Endothelial cell of umbilical vein (primary cell): ENCODE measurements at regions not wholly inside any gene's neighbourhood (a gene's known extent, or its start where the extent isn't known, plus 50 kb on each side); places are given as distances from the start of the nearest gene placed in this dataset.

Experiments
- BruUV-seq: library from RNA; stranded (reverse); fragments of 400-500 nt; replicated peaks from 2 replicates; lab custom pipeline; 2021; lab: Mats Ljungman, UMichigan
- CTCF ChIA-PET: fragments of 300-600, 350-600 bp; sonication (Branson Sonifier 250); formaldehyde crosslinking; loops from one replicate; lab custom pipeline; 2021; ENCODE audit warnings: antibody characterized with exemption, inconsistent platforms; lab: Charles Lee
- POLR2A ChIA-PET: fragments of 300-600, 350-600 bp; sonication (Branson Sonifier 250); formaldehyde crosslinking; loops from one replicate; lab custom pipeline; 2021; ENCODE audit warnings: antibody characterized with exemption, inconsistent platforms; lab: Charles Lee
- DNase-seq: peaks from one replicate; pipeline ENCODE4 v3.0.0-alpha.2; 2011; ENCODE audit warnings: low read depth, low spot score
- FAIRE-seq: peaks from 2 replicates; lab custom pipeline; 2011; peaks lifted over from hg19 to GRCh38; lab: Jason Lieb, UNC
- H2AFZ ChIP-seq: 2 replicates; pipeline ENCODE4 v1.6.0; 2012; ENCODE audit warnings: low read depth, low read length, control low read depth, inconsistent platforms
- H3K27ac ChIP-seq: 2 replicates; pipeline ENCODE4 v1.5.1; 2011; ENCODE audit warnings: low read depth, mild to moderate bottlenecking, control low read depth, low read length, moderate library complexity; ENCODE audit not compliant: insufficient read depth
- H3K27me3 ChIP-seq, 2 experiments: 2 replicates each; pipeline versions ENCODE4 v1.6.0 to v1.6.1; 2011; ENCODE audit warnings: low read length in 2 of 2, mixed read lengths in 1 of 2; ENCODE audit not compliant: control insufficient read depth in 2 of 2, insufficient read depth in 2 of 2
- H3K36me3 ChIP-seq, 2 experiments: 2 replicates in 1 of 2; 3 replicates in 1 of 2; pipeline ENCODE4 v1.5.1; 2011; ENCODE audit warnings: low read length in 2 of 2, mild to moderate bottlenecking in 1 of 2, moderate library complexity in 1 of 2; ENCODE audit not compliant: control insufficient read depth in 2 of 2, insufficient read depth in 2 of 2; ENCODE audit errors: extremely low read depth in 1 of 2
- H3K4me1 ChIP-seq: 3 replicates; pipeline ENCODE4 v1.5.1; 2011; ENCODE audit warnings: mild to moderate bottlenecking, low read length; ENCODE audit not compliant: control insufficient read depth, insufficient read depth; ENCODE audit errors: extremely low read depth
- H3K4me2 ChIP-seq: 2 replicates; pipeline ENCODE4 v1.6.1; 2011; ENCODE audit warnings: low read length, control low read depth, mixed read lengths; ENCODE audit not compliant: insufficient read depth
- H3K4me3 ChIP-seq, 3 experiments: fragments of 200-600 bp in 1 of 3; sonication (generic), shearing (Covaris generic) in 1 of 3; replicated peaks in 1 of 3; 2 replicates each; pipeline ENCODE4 v1.5.1; 2011 to 2016; ENCODE audit warnings: control low read depth in 3 of 3, low read length in 3 of 3, mild to moderate bottlenecking in 2 of 3, inconsistent platforms in 1 of 3, low read depth in 1 of 3, moderate library complexity in 1 of 3; ENCODE audit not compliant: insufficient read depth in 1 of 3
- H3K79me2 ChIP-seq: 2 replicates; pipeline ENCODE4 v1.6.0; 2012; ENCODE audit warnings: low read length, inconsistent platforms; ENCODE audit not compliant: control insufficient read depth, insufficient read depth
- H3K9ac ChIP-seq: replicated peaks from 2 replicates; pipeline ENCODE3; 2011; ENCODE audit warnings: low read length, control low read depth; ENCODE audit not compliant: insufficient read depth; ENCODE audit errors: extremely low read depth
- H3K9me1 ChIP-seq: replicated peaks from 3 replicates; pipeline ENCODE4 v1.6.0; 2011; ENCODE audit warnings: mild to moderate bottlenecking, low read length; ENCODE audit not compliant: control insufficient read depth, insufficient read depth; ENCODE audit errors: extremely low read depth
- H3K9me3 ChIP-seq: replicated peaks from 2 replicates; pipeline ENCODE4 v1.5.1; 2012; ENCODE audit warnings: low read length, inconsistent platforms; ENCODE audit not compliant: control insufficient read depth, insufficient read depth
- H4K20me1 ChIP-seq: replicated peaks from 2 replicates; pipeline ENCODE3; 2011; ENCODE audit warnings: mild to moderate bottlenecking, low read length; ENCODE audit not compliant: control insufficient read depth, insufficient read depth; ENCODE audit errors: extremely low read depth
- EZH2 ChIP-seq: IDR thresholded peaks from 2 replicates; pipeline ENCODE4 v1.6.1; 2012; ENCODE audit warnings: borderline replicate concordance, low read depth, mild to moderate bottlenecking, moderate library complexity, low read length, inconsistent platforms; ENCODE audit not compliant: severe bottlenecking
- FOS ChIP-seq: IDR thresholded peaks from 2 replicates; pipeline ENCODE4 v1.6.1; 2011; ENCODE audit warnings: mild to moderate bottlenecking, low read length, moderate library complexity, borderline replicate concordance; ENCODE audit not compliant: insufficient read depth
- GATA2 ChIP-seq: IDR thresholded peaks from 2 replicates; pipeline ENCODE4 v1.7.0; 2011; ENCODE audit warnings: low read depth, mild to moderate bottlenecking, moderate library complexity, mixed read lengths, low read length; ENCODE audit not compliant: insufficient read length, insufficient read depth
- JUN ChIP-seq: IDR thresholded peaks from 2 replicates; pipeline ENCODE4 v1.6.1; 2011; ENCODE audit warnings: borderline replicate concordance, low read depth; ENCODE audit not compliant: insufficient read length, insufficient read depth
- MYC ChIP-seq: IDR thresholded peaks from one replicate; pipeline ENCODE4 v1.6.1; 2011; ENCODE audit warnings: mild to moderate bottlenecking, low read depth, low read length
- POLR2AphosphoS5 ChIP-seq: IDR thresholded peaks from 2 replicates; pipeline ENCODE4 v1.6.1; 2012; ENCODE audit warnings: low read depth, mild to moderate bottlenecking, control low read depth, low read length, moderate library complexity; ENCODE audit not compliant: insufficient read depth
- dilution Hi-C: fragments of 300-500 bp; cut with MboI; formaldehyde crosslinking; loops from one replicate; pipeline ENCODE4 v1.15.0; 2019; ENCODE audit warnings: low sequenced_read_pairs; ENCODE audit not compliant: extremely low pct_ligation_motif_present
- intact Hi-C: fragments of 100-400 bp; cut with micrococcal nuclease; formaldehyde crosslinking; loops from one replicate; pipeline ENCODE4 v1.10.0; 2022
- TF ChIP-seq, protein P1 (sequence below), 2 donors: IDR thresholded peaks; 1 replicate in 1 of 2; 2 replicates in 1 of 2; pipeline ENCODE4 v1.5.1; 2011; ENCODE audit warnings: low read length in 2 of 2, mild to moderate bottlenecking in 2 of 2, moderate library complexity in 2 of 2, control low read depth in 1 of 2, inconsistent platforms in 1 of 2, low read depth in 1 of 2; ENCODE audit not compliant: insufficient read depth in 1 of 2; ENCODE audit errors: extremely low read depth in 1 of 2

DNA sequence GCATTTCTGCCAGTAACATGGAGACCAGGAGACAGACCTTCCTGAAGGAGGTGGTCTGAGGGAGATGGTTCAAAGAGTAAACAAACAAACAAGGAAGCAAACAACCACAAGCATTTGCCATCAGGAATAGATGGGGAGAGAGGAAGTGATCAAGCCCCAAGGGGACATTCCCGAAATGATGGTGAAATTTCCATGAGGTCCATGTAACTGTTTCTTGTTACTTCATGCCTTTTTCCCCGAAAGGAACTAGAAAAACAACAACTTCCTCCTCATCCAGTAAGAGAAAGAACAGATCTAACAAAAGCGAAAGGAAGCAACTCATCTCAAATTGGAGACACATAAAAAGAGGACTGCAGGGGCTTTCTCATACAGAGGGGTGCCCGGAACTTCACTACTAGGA, 152.5 kb upstream of the ZNF32 start:
- CTCF ChIA-PET, result no interaction called here
- no peaks in the 10 kb centered on the region for H3K4me1 ChIP-seq
- BruUV-seq, result no TSS peak
- DNase-seq (no peak), FAIRE-seq (no peak)
- no peaks in the 10 kb centered on the region for H3K9me1 ChIP-seq
- no peak overlapping the region for H3K4me3 ChIP-seq
- no peak overlapping the region for H2AFZ ChIP-seq
- dilution Hi-C loops, result no loop called here
- no peak overlapping the region for H3K27ac ChIP-seq
- peaks cover 7 to 8% of the 10 kb centered on the region in 2 experiments for H3K27me3 ChIP-seq
- H3K4me2 ChIP-seq, result no peak overlapping the region
- no peak overlapping the region for H3K9ac ChIP-seq
- intact Hi-C loops, result no loop called here
- no peaks in the 10 kb centered on the region for H3K9me3 ChIP-seq
- H3K79me2 ChIP-seq, result no peaks in the 10 kb centered on the region
- POLR2A ChIA-PET, result no interaction called here
- no peak for TF ChIP-seq MYC
- TF ChIP-seq EZH2, result no peak
- TF ChIP-seq JUN, result no peak
- TF ChIP-seq FOS, result no peak
- no peak for TF ChIP-seq GATA2
- TF ChIP-seq, protein P1, sequence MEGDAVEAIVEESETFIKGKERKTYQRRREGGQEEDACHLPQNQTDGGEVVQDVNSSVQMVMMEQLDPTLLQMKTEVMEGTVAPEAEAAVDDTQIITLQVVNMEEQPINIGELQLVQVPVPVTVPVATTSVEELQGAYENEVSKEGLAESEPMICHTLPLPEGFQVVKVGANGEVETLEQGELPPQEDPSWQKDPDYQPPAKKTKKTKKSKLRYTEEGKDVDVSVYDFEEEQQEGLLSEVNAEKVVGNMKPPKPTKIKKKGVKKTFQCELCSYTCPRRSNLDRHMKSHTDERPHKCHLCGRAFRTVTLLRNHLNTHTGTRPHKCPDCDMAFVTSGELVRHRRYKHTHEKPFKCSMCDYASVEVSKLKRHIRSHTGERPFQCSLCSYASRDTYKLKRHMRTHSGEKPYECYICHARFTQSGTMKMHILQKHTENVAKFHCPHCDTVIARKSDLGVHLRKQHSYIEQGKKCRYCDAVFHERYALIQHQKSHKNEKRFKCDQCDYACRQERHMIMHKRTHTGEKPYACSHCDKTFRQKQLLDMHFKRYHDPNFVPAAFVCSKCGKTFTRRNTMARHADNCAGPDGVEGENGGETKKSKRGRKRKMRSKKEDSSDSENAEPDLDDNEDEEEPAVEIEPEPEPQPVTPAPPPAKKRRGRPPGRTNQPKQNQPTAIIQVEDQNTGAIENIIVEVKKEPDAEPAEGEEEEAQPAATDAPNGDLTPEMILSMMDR (IDR thresholded peaks at IDR 0.05; ENCODE audit: extremely low read depth in 1 of 2, insufficient read depth in 1 of 2, low read depth in 1 of 2, low read length in 2 of 2), result no peak
- no peak for TF ChIP-seq POLR2AphosphoS5
- no peaks in the 10 kb centered on the region for H4K20me1 ChIP-seq
- no peaks in the 10 kb centered on the region for H3K36me3 ChIP-seq
